ENCODE measurements at regions not wholly inside any gene's neighbourhood (a gene's known extent, or its start where the extent isn't known, plus 50 kb on each side); places are given as distances from the start of the nearest gene placed in this dataset.

DNA sequence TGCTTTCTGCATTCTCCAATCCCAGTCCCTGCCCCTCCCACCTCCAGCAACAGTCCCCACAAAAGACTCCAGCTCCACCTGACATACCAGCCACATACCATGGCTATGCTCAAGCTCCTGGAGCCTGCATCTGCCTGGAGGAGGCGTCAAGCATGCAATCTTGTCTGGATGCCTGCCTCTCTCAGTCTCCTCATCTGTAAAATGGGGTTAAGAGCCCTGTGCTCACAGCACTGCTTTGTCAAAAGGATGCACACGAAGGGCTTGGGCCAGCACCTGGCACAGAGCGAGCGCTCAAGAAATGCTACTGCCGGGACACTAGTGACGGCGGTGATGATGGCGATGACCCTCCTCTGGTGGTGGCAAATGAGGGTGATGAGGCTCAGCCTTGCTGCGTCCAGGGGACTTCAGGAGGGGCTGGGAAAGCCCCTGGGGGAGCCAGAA is 202.9 kb upstream of the IER5L start:
- TF ChIP-seq EZH2 (IDR thresholded peaks at IDR 0.05; ENCODE audit: insufficient read depth, poor library complexity, severe bottlenecking) = no peak
- no peak for TF ChIP-seq EZH2phosphoT487 (IDR thresholded peaks at IDR 0.05; ENCODE audit: insufficient read depth, low read depth)

Measured in GM23248 (cell line).